Activated CD4-positive, alpha-beta T cell treated with anti-CD3 and anti-CD28 coated beads, Interleukin-2, Interleukin-6, amounts not matched to agents 100 ng/mL and 50 ng/mL, durations not matched to agents 16 hours and 8 hours (primary cell): ENCODE measurements at regions not wholly inside any gene's neighbourhood (a gene's known extent, or its start where the extent isn't known, plus 50 kb on each side); places are given as distances from the start of the nearest gene placed in this dataset.

ENCODE experiments used
- DNase-seq: peaks from one replicate; pipeline ENCODE4 v3.0.0-alpha.2; 2020

DNA sequence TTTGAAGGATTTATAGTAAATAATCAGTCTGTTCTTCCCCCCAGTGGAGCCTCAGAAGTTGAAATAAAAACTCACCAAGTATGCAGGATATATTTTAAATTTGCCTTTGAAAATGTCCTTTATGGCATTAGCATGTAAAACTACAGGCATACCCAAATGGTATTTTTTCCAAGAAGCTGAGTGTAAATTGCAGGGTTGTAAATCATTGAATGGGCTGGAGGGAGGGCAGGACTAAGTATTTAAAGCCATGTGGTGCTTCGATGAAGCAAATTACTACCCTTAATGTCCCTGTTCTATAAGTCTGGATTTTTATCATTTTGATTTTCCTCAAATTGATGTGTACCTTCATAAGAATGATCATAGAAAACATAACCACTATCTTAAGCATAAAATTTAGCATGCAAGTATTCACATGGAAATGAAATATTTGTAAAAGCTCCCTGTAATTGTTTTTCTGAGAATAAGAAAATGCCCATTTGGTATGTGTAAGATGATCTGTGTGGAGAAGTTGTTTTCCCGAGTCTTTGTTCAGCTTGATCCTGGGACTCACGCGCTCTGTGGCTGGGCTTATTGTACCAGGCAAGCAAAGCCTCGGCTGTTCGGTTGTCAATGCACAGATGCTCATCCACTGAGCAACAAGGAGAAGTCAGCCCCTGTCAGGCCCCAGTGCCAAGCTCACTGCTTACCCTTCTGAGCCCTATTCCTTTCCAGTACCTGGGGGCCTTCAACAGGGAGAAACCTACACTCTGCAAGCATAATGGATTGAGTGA, 66.7 kb downstream of the CD164 start:
- no peak for DNase-seq

- no peak for DNase-seq
Measured at GRCh38 chr6:109314313-109314712, 68.0 kb downstream of the CD164 start.

- DNase-seq = no peak
Measured at GRCh38 chr6:109313139-109313538, 69.1 kb downstream of the CD164 start.

DNA sequence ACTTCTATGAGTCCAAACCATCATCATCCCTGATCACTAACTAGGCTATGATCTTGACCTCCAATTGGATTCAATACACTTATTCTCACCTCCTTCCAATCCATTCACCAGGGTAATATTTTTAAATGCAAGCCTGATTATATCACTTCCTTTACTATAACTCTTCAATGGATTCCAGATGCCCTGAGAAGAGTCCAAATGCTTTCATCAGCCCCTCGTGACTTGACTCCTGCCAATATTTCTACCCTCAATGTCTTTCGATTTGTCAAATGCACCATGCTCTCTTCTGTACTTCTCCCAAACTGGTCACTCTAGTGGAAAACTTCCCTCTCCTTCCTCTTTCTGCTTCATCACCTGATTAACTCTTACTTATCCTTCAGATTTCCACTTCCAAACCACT, 70.8 kb downstream of the CD164 start:
- DNase-seq = no peak

GRCh38 chr6:109309917-109310316, 72.3 kb downstream of the CD164 start:
- no peak for DNase-seq

- peak; percentile 43 for DNase-seq
Measured at GRCh38 chr6:109308018-109308492, 74.2 kb downstream of the CD164 start.

GRCh38 chr6:109306733-109307132, 75.5 kb downstream of the CD164 start:
- no peak for DNase-seq

GRCh38 chr6:109305028-109305427, 77.2 kb downstream of the CD164 start:
- no peak for DNase-seq

GRCh38 chr6:109304284-109305015, 77.8 kb downstream of the CD164 start:
- peak; percentile 68 for DNase-seq

DNA sequence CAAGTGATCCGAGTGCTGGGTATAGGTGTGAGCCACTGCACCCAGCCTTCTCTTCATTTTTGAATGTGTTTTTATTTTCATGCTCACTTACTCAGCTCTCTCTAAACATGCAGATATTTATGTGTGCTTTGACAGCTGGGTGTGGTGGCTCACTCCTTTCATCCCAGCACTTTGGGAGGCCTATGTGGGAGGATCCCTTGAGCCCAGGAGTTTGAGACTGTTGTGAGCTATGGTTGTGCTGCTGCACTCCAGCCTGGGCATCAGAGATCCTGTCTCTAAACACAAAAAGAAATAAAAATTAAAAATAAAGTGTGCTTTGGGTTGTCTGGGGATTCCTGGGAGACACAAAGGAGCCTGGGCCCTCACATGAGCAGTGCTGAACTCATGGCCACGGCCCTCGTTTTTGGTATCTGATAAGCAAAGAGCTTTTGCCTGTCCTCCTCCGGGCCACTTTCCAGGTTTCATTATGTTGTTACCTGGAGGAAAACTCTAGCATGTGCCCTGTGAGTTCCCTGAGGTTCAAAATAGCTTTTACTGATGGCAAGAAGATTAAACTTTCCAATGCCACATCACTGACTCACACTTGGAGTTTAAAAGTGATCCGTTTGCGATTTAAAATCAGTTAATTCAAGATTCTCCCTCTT, 78.5 kb downstream of the CD164 start:
- no peak for DNase-seq

- no peak for DNase-seq
Measured at GRCh38 chr6:109303164-109303563, 79.1 kb downstream of the CD164 start.

GRCh38 chr6:109302176-109302575, 80.1 kb downstream of the CD164 start:
- DNase-seq = no peak

DNA sequence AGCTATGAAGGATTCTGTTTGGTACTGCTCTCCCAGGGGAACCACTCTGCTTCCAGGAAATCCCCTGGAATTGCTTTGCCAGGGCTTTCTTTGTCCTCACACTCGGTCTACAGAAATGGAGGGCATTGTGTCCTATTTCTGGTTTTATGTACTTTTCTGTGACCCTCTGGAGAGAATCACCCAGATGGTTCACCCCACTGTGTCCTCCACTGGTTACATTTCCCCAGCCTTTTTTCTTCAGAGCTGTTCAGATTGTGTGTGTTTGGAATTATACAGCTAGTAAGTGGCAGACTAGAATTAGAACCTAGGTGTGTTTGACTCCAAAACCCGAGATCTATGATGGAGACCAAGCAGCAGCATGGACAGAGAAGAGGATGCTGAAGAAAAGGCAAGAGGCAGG, 80.8 kb downstream of the CD164 start:
- no peak for DNase-seq

GRCh38 chr6:109300874-109301273, 81.4 kb downstream of the CD164 start:
- DNase-seq = no peak

- DNase-seq = no peak
Measured at GRCh38 chr6:109299776-109300564, 82.3 kb downstream of the CD164 start.

DNA sequence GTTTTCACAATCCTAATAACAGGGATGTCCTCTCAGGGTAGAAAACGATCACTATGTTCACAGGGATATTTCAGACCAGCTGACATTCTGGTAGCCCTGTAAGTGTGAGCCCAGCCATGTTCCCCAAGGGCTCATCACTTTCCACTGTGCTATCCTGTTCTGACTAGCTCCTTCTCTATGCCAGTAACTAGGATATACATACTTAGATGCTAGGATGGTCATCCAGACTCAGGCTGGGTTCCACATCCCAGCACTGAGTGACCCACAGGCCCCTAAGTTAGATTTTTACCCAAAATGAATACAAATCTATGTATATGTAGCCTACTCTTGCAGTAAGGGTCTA, 83.0 kb downstream of the CD164 start:
- DNase-seq = no peak

DNA sequence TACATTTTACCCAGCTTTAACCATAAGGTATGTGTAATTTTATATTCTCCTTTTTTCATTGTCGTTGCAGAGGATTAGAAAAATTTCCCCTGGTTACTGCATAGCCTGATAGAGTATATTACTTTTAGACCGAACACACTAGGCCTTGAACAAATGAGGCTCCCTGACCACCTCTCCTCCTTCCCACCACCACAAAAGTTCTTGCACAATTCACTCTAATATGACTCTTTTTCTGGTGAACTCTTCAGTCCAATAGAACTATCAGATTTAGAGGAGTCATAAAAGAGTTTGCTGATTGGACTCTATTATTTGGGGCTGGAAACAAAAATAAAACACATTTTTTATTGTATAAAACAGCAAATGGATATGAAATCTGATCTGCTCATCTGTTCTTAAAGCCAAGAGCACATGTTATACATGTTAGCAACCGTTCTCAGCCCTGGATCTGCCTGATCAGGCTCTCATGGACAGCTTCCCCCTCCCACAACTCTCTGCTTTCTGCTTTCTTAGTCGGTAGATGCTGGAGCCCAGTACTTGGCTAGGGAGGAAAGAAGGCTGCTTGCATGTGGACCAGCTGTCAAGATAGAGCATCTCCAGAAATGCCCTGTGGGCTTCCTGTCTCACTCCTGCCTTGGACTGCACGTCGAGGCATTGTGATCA, 83.5 kb downstream of the CD164 start:
- DNase-seq = no peak

- DNase-seq = no peak
Measured at GRCh38 chr6:109297406-109298110, 84.7 kb downstream of the CD164 start.

DNA sequence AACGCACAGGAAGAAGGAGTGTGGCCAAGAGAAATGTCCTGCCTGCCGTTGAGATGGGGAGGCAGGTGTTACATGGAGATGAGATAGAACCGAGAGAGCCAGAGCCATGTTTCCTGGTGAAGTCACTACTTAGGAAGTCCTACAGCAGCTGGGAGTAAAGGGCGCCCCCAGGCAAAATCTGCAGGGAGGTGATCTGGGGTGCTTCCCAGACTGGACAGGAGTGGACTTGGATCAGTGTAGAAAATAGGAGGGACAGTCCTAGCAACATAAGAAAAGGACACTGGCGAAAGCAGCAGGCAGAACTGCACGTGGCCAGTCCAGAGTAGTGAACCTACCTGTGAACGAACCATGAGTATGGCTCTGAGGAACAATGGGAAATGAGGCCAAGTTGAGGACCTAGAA, 85.3 kb downstream of the CD164 start:
- no peak for DNase-seq

DNA sequence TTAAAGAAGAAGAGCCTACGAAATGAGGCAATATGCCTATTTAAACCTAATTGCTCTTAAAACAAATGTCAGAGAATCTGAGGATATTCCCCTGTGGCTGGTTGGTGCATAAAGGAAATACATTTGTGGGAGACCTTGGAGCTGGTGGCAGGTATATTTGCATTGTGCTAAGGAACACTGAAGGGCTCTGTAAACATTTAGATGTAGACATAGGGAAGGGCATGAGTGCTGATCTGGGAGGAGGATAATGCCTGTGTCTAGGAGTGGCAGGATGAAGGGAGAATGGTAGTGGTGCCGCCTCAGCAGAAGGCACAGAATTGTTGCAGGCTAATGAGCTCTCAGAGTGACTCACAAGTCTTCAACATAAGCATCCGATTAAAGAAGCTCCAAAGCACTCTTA, 85.8 kb downstream of the CD164 start:
- DNase-seq = no peak

- no peak for DNase-seq
Measured at GRCh38 chr6:109295774-109296156, 86.5 kb downstream of the CD164 start.
